ENCODE measurements at regions not wholly inside any gene's neighbourhood (a gene's known extent, or its start where the extent isn't known, plus 50 kb on each side); places are given as distances from the start of the nearest gene placed in this dataset.

- peak; percentile 53 for DNase-seq
Measured at GRCh38 chr4:14184265-14184664, 556.7 kb upstream of the BOD1L1 start.

- DNase-seq: no peak
Measured at GRCh38 chr4:14184767-14185166, 557.2 kb upstream of the BOD1L1 start.

- no peak for DNase-seq
Measured at GRCh38 chr4:14188214-14188613, 560.7 kb upstream of the BOD1L1 start.

DNA sequence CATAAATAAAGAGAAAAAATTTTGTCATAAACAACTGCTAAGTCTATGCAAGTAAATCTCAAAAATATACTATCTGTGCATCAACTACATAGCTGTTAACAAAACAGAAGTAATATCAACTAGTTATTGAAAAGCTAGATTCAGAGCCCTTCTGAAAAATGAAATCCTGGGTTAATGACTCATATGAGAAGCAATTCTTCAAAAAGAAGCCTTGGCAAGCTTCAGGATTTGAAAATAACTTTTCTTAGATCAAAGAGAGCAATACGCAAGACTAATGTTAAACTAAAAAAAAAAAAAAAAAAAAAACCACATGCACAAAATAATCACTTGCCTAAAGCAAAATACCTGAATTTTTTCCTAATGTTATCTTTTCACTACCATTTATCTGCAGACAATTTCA, 566.1 kb upstream of the BOD1L1 start:
- DNase-seq: no peak

DNA sequence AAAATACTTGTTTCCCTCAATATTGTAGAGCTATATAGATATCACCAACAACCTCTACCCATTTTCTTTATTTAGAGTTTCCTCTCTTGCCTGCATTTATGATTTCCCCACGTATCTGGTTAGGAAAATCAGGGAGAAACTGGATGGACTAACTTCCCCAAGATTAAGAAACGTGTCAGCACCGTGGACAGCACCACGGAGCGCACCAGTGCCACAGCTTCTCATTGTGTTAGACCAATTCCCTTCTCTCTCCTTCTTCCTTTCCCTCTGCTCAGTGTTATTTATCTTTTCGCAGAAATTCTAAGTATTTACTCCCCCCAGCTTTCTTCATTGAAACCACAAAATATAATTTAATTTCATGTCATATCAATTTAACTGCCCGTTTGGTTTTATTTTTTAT, 568.6 kb upstream of the BOD1L1 start:
- DNase-seq: peak; percentile 73

DNA sequence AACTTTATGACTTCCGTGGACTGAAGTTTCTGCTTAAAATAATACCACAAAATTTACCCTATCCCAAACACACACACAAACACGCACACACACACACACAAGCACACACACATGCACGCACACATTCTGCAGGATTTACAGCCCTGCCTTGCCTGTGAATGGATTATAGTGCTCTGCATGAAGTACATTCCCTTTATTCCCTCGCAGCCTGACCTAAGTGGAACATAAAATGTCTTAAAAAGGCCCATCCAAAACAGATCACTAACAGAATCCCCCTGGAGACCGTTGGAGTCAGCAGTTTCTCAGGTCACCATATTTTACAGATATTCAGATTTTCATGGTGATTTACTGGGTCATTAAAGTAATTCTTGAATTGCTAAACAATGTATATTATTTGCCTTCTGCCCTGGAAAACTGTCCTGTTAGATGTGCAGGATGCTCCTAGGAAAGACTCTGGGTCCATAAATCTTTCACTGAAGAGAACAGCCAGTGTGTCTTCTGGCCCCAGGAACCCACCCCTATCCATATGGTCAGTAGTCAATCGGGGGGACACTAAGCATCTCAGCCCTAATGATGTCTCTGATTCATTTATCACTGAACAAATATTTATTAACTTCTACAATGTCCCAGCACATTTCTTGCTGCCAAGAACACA, 587.7 kb upstream of the BOD1L1 start:
- DNase-seq: no peak

- no peak for DNase-seq
Measured at GRCh38 chr4:14217401-14217800, 589.9 kb upstream of the BOD1L1 start.

- no peak for DNase-seq
Measured at GRCh38 chr4:14218641-14219040, 591.1 kb upstream of the BOD1L1 start.

- DNase-seq: no peak
Measured at GRCh38 chr4:14221176-14221575, 593.7 kb upstream of the BOD1L1 start.

GRCh38 chr4:14222377-14223029, 595.0 kb upstream of the BOD1L1 start:
- no peak for DNase-seq

DNA sequence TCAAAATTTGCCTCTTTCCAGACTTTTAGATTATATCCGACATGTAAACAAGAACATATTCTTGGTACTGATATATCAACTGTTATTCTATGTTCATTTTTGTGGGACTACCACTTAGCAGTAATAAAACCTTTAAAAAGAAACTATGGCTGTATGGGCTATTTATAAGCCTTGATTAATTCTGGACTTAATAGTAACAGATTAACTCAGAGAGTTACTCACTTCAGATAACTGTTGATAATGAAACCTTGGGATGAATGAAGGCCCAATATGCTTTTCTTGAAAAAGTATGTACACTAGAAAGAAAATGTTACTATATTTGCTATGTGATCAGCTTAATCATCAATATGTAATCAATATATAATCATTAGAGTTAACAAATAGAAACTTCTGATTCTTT, 595.9 kb upstream of the BOD1L1 start:
- no peak for DNase-seq

- DNase-seq: no peak
Measured at GRCh38 chr4:14225688-14226207, 598.2 kb upstream of the BOD1L1 start.

DNA sequence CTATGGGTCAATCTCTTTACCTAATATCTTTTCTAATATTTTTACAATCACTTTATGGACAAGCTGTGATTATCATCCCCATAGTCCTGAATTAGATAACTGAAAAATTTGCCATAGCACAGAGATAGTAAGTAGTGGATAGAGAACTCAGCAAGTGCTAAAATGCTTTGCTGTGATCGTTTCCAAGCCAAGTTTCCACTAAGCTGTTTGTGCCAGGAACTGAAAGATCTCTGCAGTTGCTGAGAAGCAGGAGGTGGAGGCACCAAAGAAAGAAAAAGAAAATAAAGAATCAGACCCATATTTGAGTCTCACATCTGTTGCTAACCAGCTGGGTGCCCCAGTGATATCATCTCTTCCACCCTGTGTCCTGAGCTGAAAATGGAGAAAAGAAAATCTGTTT, 605.6 kb upstream of the BOD1L1 start:
- DNase-seq: no peak

- no peak for DNase-seq
Measured at GRCh38 chr4:14234307-14234706, 606.8 kb upstream of the BOD1L1 start.

DNA sequence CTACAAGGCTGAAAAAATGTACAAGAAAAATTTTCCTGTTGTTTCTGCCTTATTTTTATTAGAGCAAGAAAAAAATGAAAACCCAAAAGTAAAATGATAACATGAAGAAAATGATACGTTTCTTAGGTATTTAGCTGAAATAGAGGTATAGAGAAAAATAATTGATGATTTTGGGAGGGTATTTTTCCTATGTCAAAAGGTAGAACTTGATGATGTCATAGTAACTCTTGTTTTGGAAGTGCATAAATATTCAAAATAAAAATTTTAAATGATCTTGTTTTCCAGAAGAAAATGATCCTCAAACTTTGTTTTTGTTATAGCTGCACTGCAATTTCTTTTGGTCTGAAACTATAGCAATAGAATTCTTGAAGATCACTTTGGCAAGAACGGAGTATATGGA, 608.8 kb upstream of the BOD1L1 start:
- no peak for DNase-seq

DNA sequence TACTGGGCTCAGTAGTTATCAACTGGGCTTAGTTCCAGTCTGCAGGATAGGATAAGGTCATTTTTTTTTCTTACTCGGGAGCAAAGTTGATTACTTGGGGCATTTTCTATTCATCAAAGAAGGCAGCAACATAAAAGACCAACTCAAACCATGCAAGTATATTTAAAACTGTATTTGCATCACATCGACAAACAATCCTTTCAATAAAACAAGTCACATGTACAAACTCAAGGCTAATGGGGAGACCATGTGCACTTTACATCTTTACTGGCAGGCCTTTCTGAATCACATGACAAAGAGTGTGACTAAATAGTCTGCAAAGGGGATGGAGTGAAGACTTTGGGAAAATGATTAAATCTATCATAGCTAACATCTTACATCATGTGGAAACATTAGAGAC, 610.4 kb upstream of the BOD1L1 start:
- no peak for DNase-seq

DNA sequence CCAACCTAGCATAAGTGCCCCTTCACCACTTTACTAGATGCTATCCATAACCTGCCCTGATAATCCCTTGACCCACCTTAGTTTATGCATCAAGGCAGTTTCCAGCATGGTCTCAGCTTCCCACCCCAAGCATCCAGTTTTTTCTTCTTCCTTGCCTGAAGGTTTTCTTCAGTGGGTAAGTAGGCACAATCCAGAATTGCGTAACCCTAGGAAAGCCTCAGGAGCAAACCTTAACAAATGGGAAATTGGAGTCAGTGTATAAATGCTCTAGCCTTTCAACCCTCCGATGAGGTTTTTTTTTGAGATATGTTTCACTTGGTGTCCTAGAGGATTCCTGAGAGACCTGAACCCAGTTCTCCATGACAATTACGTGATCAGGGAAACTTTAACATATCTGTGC, 614.0 kb upstream of the BOD1L1 start:
- no peak for DNase-seq

GRCh38 chr4:14247767-14248166, 620.2 kb upstream of the BOD1L1 start:
- DNase-seq: no peak

- DNase-seq: no peak
Measured at GRCh38 chr4:14249226-14249625, 621.7 kb upstream of the BOD1L1 start.

- peak; percentile 76 for DNase-seq
Measured at GRCh38 chr4:14254252-14254651, 626.7 kb upstream of the BOD1L1 start.

DNA sequence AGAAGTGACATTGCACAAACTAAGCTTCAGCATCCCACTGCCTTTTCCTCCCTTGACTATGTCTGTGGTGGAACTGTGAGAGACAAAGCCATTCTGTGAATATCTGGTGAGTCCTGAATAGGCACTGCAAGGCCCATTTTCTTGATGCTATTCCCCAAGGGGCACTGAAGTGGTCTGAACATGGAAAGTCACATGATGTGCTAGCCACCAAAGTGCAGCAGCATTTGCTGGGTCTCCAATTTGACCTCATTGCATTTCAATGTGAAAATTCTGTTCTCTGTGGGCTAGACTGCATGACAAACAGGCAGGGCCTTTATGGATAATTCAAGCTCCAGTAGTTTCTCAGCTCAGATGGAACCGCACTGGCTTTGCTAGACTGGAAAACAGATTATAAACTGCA, 627.4 kb upstream of the BOD1L1 start:
- DNase-seq: no peak

DNA sequence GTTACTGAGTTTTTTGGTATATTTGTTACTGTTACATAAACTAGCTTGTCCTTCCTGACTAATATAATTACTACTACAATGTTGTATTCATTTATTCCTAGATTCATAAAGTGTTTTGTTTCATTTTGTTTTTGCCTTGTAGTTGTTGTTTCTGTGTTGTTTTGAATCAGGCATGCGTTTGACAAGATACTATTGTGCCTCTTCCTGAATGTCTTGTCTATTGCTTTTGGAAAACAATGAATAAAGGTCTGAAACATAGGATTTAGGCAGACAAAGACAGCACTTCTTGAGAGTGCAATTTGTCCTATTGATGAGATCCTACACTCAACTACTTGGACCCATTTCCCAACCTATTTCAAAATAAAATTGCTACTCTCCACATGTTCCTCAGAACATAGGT, 630.4 kb upstream of the BOD1L1 start:
- no peak for DNase-seq

GRCh38 chr4:14259936-14260335, 632.4 kb upstream of the BOD1L1 start:
- no peak for DNase-seq

- DNase-seq: no peak
Measured at GRCh38 chr4:14260591-14260990, 633.1 kb upstream of the BOD1L1 start.

- DNase-seq: no peak
Measured at GRCh38 chr4:14262221-14262620, 634.7 kb upstream of the BOD1L1 start.

Data from dermis blood vessel endothelial cell (primary cell).